ENCODE measurements at regions not wholly inside any gene's neighbourhood (a gene's known extent, or its start where the extent isn't known, plus 50 kb on each side); places are given as distances from the start of the nearest gene placed in this dataset.

DNA sequence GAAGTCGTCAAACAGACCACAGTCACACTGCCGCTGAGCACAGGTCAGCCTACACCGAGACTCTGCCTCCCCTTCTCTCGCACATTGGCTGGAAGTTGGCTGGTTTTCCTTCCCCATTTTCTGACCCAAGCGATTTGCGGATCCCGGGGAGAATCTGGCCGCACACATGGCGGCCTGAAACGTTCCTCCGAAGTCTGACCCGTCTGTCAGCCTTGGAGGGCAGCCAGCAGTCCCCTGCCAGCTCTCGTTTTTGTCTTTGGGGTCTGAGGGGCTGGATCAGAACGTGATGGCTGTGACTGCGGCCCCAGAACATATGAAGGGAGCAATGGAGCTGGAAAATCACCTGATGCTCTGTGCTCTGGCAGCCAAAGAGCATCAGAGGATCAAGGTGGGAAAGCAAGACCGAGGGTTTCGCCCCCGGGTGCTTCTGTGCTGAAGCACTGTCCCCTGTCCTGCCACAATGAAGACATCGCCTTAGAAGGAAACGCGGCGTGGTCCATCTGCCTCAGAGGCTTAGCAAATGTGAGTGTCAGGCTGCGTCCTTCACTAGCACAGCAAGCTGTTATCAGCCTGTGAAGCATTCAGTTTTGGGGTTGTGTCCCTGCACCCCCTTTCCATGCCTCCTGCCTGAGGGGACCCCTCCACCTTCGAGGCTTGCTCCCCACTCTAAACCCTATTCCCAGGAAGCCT, 119.3 kb upstream of the SHH start:
- TF ChIP-seq, protein P1, sequence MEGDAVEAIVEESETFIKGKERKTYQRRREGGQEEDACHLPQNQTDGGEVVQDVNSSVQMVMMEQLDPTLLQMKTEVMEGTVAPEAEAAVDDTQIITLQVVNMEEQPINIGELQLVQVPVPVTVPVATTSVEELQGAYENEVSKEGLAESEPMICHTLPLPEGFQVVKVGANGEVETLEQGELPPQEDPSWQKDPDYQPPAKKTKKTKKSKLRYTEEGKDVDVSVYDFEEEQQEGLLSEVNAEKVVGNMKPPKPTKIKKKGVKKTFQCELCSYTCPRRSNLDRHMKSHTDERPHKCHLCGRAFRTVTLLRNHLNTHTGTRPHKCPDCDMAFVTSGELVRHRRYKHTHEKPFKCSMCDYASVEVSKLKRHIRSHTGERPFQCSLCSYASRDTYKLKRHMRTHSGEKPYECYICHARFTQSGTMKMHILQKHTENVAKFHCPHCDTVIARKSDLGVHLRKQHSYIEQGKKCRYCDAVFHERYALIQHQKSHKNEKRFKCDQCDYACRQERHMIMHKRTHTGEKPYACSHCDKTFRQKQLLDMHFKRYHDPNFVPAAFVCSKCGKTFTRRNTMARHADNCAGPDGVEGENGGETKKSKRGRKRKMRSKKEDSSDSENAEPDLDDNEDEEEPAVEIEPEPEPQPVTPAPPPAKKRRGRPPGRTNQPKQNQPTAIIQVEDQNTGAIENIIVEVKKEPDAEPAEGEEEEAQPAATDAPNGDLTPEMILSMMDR (IDR thresholded peaks at IDR 0.05; ENCODE audit: low read depth, low read length), result no peak
- no peak for DNase-seq (ENCODE audit: low read depth in 2 of 2)
- H3K4me3 ChIP-seq (replicated peaks in 1 of 2; ENCODE audit: low read depth in 2 of 2, low read length in 2 of 2), result no peak overlapping the region

- TF ChIP-seq, protein P1 (IDR thresholded peaks at IDR 0.05; ENCODE audit: low read depth, low read length), result no peak
- H3K4me3 ChIP-seq (replicated peaks in 1 of 2; ENCODE audit: low read depth in 2 of 2, low read length in 2 of 2), result no peak overlapping the region
- DNase-seq (ENCODE audit: low read depth in 2 of 2), result no peak
Observed at GRCh38 chr7:155930527-155930926, 118.3 kb upstream of the SHH start.

- TF ChIP-seq, protein P1 (IDR thresholded peaks at IDR 0.05; ENCODE audit: low read depth, low read length), result no peak
- no peak for DNase-seq (ENCODE audit: low read depth in 2 of 2)
Observed at GRCh38 chr7:155930061-155930460, 117.8 kb upstream of the SHH start.

GRCh38 chr7:155928583-155928982, 116.3 kb upstream of the SHH start:
- TF ChIP-seq, protein P1 (IDR thresholded peaks at IDR 0.05; ENCODE audit: low read depth, low read length), result no peak
- H3K4me3 ChIP-seq (replicated peaks in 1 of 2; ENCODE audit: low read depth in 2 of 2, low read length in 2 of 2), result no peak overlapping the region
- no peak for DNase-seq (ENCODE audit: low read depth in 2 of 2)

More at GRCh38 chr7:155930061-155930460, 117.8 kb upstream of the SHH start:
- no peak overlapping the region for H3K4me3 ChIP-seq (replicated peaks in 1 of 2; ENCODE audit: low read depth in 2 of 2, low read length in 2 of 2)

GRCh38 chr7:155927905-155928304, 115.6 kb upstream of the SHH start:
- no peak overlapping the region for H3K4me3 ChIP-seq (replicated peaks in 1 of 2; ENCODE audit: low read depth in 2 of 2, low read length in 2 of 2)
- DNase-seq (ENCODE audit: low read depth in 2 of 2), result no peak
- TF ChIP-seq, protein P1 (IDR thresholded peaks at IDR 0.05; ENCODE audit: low read depth, low read length), result no peak

DNA sequence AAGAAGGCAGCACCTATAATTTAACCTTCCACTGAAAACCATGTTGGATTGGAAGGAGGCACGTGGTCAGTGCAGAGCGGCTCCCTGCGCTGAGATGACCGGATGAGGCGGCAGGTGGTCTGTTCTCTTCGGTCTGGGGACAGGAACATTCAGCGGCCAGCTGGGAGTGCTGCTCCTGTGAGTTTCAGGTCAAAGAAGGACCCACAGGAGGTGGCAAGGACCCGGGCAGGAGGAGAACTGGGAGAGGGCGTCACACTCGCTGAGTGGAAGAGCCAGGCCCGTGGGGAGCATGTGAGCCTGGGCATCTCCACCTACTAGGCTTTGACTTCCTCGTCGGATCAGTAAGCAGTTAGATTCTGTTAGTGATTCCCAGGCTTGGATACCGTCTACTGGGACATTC, 113.4 kb upstream of the SHH start:
- TF ChIP-seq, protein P1 (IDR thresholded peaks at IDR 0.05; ENCODE audit: low read depth, low read length), result no peak

More for the DNA sequence above, 113.4 kb upstream of the SHH start:
- H3K4me3 ChIP-seq (replicated peaks in 1 of 2; ENCODE audit: low read depth in 2 of 2, low read length in 2 of 2), result no peak overlapping the region
- no peak for DNase-seq (ENCODE audit: low read depth in 2 of 2)
